ENCODE measurements at regions not wholly inside any gene's neighbourhood (a gene's known extent, or its start where the extent isn't known, plus 50 kb on each side); places are given as distances from the start of the nearest gene placed in this dataset.

GRCh38 chr6:48922837-48923236, 540.2 kb downstream of the MMUT start:
- Mint-ChIP-seq H3K36me3 (no peaks in the 10 kb centered on the region), H3K27ac (no peak overlapping the region), H3K9me3 (peaks cover 8 to 10% of the 10 kb centered on the region in 2 donors)
- ATAC-seq (no peak), DNase-seq (ENCODE audit: low spot score in 2 of 2) (no peak)

DNA sequence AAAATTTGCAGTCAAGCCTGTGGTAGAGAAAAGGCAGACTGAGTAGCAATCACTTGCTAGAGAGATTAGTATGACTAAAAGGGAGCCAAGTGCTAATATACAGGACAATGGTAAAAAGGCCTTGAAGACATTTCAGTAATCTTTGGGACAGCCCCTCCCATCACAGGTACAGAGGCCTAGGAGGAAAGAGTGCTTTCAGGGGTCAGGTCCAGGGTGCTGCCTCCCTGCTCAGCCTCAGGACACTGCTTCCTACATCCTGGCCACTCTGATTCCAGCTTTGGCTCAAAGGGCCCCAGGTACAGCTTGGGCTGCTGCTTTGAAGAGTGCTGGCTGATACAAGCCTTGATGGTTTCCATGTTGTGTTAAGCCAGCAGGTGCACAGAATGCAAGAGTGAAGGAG, 543.5 kb downstream of the MMUT start:
- ATAC-seq (no peak), DNase-seq (ENCODE audit: low spot score in 2 of 2) (no peak)
- peaks cover 10 to 12% of the 10 kb centered on the region in 2 donors for H3K9me3 Mint-ChIP-seq
- no peak overlapping the region for H3K27ac Mint-ChIP-seq
- no peaks in the 10 kb centered on the region for H3K36me3 Mint-ChIP-seq

DNA sequence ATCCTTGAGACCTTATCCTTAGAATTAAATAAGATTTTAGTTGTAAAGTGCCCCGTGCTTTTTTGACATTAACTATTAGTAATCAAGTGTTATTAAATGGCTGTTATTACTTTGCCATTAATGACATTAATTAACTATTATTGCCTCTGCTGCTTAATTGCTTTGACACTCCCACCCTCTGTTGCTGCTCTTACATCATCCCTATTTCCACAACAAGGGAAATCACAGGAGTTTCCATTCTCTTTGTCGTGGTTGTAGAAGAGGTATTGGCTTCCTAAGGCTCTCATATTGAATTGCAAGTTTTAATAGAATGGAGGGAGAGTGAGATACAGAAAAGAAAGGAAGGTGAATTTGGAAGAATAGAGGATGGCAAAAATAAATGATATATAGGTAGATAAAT, 545.8 kb downstream of the MMUT start:
- ATAC-seq (no peak), DNase-seq (ENCODE audit: low spot score in 2 of 2) (no peak)
- Mint-ChIP-seq H3K27ac (no peak overlapping the region), H3K9me3 (peaks cover 10 to 12% of the 10 kb centered on the region in 2 donors), H3K36me3 (no peaks in the 10 kb centered on the region)

- ATAC-seq (no peak), DNase-seq (ENCODE audit: low spot score in 2 of 2) (no peak)
- Mint-ChIP-seq H3K9me3 (peaks cover 10 to 12% of the 10 kb centered on the region in 2 donors), H3K27ac (no peak overlapping the region), H3K36me3 (no peaks in the 10 kb centered on the region)
Measured at GRCh38 chr6:48916607-48917006, 546.4 kb downstream of the MMUT start.

DNA sequence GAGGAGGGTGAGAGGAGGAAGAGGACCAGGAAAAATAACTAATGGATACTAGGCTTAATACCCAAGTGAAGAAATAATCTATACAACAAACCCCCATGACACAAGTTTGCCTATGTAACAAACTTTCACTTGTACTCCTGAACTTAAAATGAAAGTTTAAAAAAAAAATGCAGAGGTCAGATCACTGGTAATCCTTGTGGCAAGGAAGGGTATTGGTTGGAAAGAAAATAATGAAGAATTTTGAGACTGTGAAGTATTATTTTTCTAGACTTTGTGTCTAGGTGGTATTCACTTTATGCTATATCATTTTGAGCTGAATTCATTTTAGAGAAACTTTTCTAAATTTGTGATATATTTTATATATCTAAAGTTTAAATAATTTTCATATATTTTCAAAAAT, 547.5 kb downstream of the MMUT start:
- DNase-seq (ENCODE audit: low spot score in 2 of 2), result no peak
- peaks cover 10 to 12% of the 10 kb centered on the region in 2 donors for H3K9me3 Mint-ChIP-seq
- H3K36me3 Mint-ChIP-seq, result no peaks in the 10 kb centered on the region
- no peak overlapping the region for H3K27ac Mint-ChIP-seq
- no peak for ATAC-seq

GRCh38 chr6:48912503-48912902, 550.5 kb downstream of the MMUT start:
- no peaks in the 10 kb centered on the region for H3K36me3 Mint-ChIP-seq
- DNase-seq (ENCODE audit: low spot score in 2 of 2) (no peak), ATAC-seq (no peak)
- H3K27ac Mint-ChIP-seq, result no peak overlapping the region
- peaks cover 0 to 18% of the 10 kb centered on the region in 2 donors for H3K9me3 Mint-ChIP-seq

DNA sequence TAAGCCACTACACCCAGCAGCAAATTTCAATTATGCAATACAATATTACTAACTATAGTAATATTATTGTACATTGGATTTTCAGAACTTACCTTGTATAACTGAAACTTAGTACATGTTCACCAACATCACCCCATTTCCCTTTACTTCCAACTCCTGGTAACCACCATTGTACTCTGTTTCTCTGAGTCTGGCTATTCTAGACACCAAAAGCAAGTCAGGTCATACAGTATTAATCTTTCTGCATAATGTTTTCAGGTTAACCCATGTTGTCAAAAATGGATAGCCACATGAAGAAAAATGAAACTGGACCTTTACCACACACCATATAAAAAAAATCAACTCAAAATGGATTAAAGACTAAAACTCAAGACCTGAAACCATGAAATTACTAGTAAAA, 558.2 kb downstream of the MMUT start:
- H3K9me3 Mint-ChIP-seq, result peaks cover 4 to 26% of the 10 kb centered on the region in 2 donors
- H3K27ac Mint-ChIP-seq, result no peak overlapping the region
- DNase-seq (ENCODE audit: low spot score in 2 of 2) (no peak), ATAC-seq (no peak)
- no peaks in the 10 kb centered on the region for H3K36me3 Mint-ChIP-seq

- DNase-seq (ENCODE audit: low spot score in 2 of 2) (no peak), ATAC-seq (no peak)
- Mint-ChIP-seq H3K27ac (no peak overlapping the region), H3K36me3 (no peaks in the 10 kb centered on the region), H3K9me3 (peaks cover 8 to 9% of the 10 kb centered on the region in 2 donors)
Measured at GRCh38 chr6:48894469-48894868, 568.6 kb downstream of the MMUT start.

GRCh38 chr6:48893048-48893447, 570.0 kb downstream of the MMUT start:
- ATAC-seq (no peak), DNase-seq (ENCODE audit: low spot score in 2 of 2) (no peak)
- peaks cover 6 to 7% of the 10 kb centered on the region in 2 donors for H3K9me3 Mint-ChIP-seq
- no peaks in the 10 kb centered on the region for H3K36me3 Mint-ChIP-seq
- H3K27ac Mint-ChIP-seq, result no peak overlapping the region

- no peak for ATAC-seq
- Mint-ChIP-seq H3K36me3 (no peaks in the 10 kb centered on the region), H3K27ac (no peak overlapping the region), H3K9me3 (no peaks in the 10 kb centered on the region)
- DNase-seq (ENCODE audit: low spot score in 2 of 2), result no peak
Measured at GRCh38 chr6:48891308-48891707, 571.7 kb downstream of the MMUT start.

DNA sequence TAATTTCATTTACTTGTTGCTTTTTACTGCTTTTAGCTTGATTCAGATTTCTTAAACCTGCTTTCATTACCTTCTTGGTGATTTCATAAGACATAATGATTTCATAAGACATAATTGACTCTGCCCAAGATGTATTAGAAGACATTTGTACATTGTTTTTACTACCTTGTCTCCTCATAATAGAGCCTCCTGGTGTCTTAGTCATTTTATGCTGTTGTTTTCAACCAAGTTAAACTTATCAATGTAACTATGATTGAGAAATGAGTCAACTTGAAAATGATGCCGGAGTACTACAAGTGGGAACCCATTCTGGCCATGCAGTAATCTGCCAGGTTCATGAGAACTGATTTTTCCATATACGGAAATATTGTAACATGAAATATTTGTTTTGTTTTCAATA, 573.6 kb downstream of the MMUT start:
- ATAC-seq (no peak), DNase-seq (ENCODE audit: low spot score in 2 of 2) (no peak)
- Mint-ChIP-seq H3K27ac (no peak overlapping the region), H3K36me3 (no peaks in the 10 kb centered on the region), H3K9me3 (no peaks in the 10 kb centered on the region)

- DNase-seq (ENCODE audit: low spot score in 2 of 2) (no peak), ATAC-seq (no peak)
- Mint-ChIP-seq H3K36me3 (no peaks in the 10 kb centered on the region), H3K27ac (no peak overlapping the region), H3K9me3 (peaks cover 9 to 10% of the 10 kb centered on the region in 2 donors)
Measured at GRCh38 chr6:48883116-48883515, 579.9 kb downstream of the MMUT start.

- Mint-ChIP-seq H3K27ac (no peak overlapping the region), H3K9me3 (peaks cover 9 to 18% of the 10 kb centered on the region in 2 donors), H3K36me3 (peaks cover 0 to under 1% of the 10 kb centered on the region in 2 donors)
- ATAC-seq (no peak), DNase-seq (ENCODE audit: low spot score in 2 of 2) (no peak)
Measured at GRCh38 chr6:48881551-48881950, 581.5 kb downstream of the MMUT start.

DNA sequence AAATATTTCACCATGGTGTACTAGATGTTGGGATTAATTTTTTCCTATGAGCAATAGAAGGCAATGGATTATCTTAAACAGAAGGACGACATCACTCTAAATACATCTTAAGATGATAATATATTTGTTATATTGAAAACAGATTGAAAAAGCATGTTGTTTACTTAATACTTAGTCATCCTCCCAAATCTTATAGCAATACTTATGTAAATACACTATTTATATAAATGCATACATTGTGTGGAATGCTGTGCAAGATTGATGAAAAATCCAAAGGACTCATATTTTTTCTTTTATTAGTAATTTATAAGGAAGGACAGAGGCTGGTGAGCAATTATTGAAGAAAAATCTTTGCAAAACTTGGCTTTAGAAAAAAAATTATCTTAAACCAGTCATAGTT, 593.5 kb downstream of the MMUT start:
- ATAC-seq (no peak), DNase-seq (ENCODE audit: low spot score in 2 of 2) (no peak)
- H3K27ac Mint-ChIP-seq, result no peak overlapping the region
- H3K36me3 Mint-ChIP-seq, result no peaks in the 10 kb centered on the region
- H3K9me3 Mint-ChIP-seq, result peaks cover 2 to 17% of the 10 kb centered on the region in 2 donors

GRCh38 chr6:48866682-48867081, 596.4 kb downstream of the MMUT start:
- no peak for ATAC-seq
- peaks cover 8 to 13% of the 10 kb centered on the region in 2 donors for H3K9me3 Mint-ChIP-seq
- no peak for DNase-seq (ENCODE audit: low spot score in 2 of 2)
- peaks cover 0 to 4% of the 10 kb centered on the region in 2 donors for H3K36me3 Mint-ChIP-seq
- no peak overlapping the region for H3K27ac Mint-ChIP-seq

DNA sequence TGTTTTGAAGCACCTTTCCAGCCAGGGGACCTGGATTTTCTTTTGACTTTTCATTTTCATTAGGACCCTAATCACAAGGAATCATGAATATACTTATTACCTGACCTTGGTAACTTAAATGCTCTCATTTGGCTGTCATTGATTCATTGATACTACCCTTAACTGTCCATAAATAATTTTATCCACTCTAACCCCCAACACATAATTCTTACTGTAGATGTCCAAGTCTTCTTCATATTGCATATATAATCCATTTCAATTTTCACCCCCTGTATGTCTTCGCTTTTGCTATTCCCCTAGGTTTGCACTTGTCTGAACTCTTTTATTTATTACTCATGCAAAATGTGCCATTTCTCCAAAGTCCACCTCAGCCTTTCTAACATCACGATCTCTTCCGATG, 602.9 kb downstream of the MMUT start:
- ATAC-seq (no peak), DNase-seq (ENCODE audit: low spot score in 2 of 2) (no peak)
- peaks cover 12 to 15% of the 10 kb centered on the region in 2 donors for H3K9me3 Mint-ChIP-seq
- H3K27ac Mint-ChIP-seq, result no peak overlapping the region
- peaks cover 0 to 4% of the 10 kb centered on the region in 2 donors for H3K36me3 Mint-ChIP-seq

- ATAC-seq, result no peak
Measured at GRCh38 chr6:48859562-48860123, 603.4 kb downstream of the MMUT start.

DNA sequence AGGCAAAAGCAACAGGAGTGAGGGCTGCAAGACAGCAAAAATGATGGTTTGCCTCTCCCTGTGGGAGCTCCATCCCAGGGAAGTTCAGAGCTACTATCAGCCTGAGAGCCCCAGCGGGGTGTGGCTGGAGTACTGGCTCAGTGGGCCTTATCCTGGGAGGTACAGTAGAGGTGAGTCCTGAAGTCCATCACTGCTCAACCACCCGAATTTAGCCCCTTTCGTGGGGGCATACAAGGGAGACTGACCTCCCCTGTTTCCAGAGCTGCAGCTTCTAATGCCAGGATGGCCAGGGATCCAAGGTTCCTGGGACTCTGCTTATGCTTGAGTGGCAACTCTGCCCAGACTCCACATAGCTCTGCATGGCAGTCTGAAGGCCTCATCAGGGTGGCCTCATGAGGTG, 617.8 kb downstream of the MMUT start:
- Mint-ChIP-seq H3K9me3 (peaks cover 22 to 41% of the 10 kb centered on the region in 2 donors), H3K36me3 (peaks cover 0 to 22% of the 10 kb centered on the region in 2 donors), H3K27ac (no peak overlapping the region)
- ATAC-seq (no peak), DNase-seq (ENCODE audit: low spot score in 2 of 2) (no peak)

More at GRCh38 chr6:48859562-48860123, 603.4 kb downstream of the MMUT start:
- peaks cover 0 to 4% of the 10 kb centered on the region in 2 donors for H3K36me3 Mint-ChIP-seq
- H3K9me3 Mint-ChIP-seq, result peaks cover 12 to 15% of the 10 kb centered on the region in 2 donors
- DNase-seq (ENCODE audit: low spot score in 2 of 2), result no peak
- no peak overlapping the region for H3K27ac Mint-ChIP-seq

Data from activated naive CD4-positive, alpha-beta T cell treated with anti-CD3 and anti-CD28 coated beads, Interleukin-2, amount 50 U/mL, for 72 hours (primary cell).